ENCODE measurements at regions not wholly inside any gene's neighbourhood (a gene's known extent, or its start where the extent isn't known, plus 50 kb on each side); places are given as distances from the start of the nearest gene placed in this dataset.

DNA sequence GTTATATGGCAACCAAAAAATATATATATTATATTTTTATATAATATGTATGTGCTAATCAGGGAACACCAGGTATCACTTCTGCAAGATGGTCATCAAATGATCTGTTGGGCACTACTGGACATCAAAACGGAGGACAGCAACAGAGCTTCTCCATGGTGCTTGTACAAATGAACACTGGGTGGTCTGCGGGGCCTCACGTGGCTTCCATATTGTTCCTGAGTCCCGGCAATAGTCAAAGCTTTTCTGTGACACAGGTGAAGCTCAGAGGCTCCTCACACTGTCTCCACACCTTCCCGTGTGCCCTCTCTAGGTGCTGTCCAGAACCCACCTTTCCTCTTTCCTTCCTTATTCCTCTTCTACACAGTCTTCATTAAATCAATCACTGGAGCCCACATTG, 149.9 kb upstream of the PIRT start:
- WGBS, 2 donors: 90 to 92% methylated on average over 5 of the region's 5 CpGs
- no peak overlapping the region for H3K27ac ChIP-seq
- TF ChIP-seq, protein P1, sequence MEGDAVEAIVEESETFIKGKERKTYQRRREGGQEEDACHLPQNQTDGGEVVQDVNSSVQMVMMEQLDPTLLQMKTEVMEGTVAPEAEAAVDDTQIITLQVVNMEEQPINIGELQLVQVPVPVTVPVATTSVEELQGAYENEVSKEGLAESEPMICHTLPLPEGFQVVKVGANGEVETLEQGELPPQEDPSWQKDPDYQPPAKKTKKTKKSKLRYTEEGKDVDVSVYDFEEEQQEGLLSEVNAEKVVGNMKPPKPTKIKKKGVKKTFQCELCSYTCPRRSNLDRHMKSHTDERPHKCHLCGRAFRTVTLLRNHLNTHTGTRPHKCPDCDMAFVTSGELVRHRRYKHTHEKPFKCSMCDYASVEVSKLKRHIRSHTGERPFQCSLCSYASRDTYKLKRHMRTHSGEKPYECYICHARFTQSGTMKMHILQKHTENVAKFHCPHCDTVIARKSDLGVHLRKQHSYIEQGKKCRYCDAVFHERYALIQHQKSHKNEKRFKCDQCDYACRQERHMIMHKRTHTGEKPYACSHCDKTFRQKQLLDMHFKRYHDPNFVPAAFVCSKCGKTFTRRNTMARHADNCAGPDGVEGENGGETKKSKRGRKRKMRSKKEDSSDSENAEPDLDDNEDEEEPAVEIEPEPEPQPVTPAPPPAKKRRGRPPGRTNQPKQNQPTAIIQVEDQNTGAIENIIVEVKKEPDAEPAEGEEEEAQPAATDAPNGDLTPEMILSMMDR (IDR thresholded peaks at IDR 0.05): no peak
- TF ChIP-seq POLR2A (IDR thresholded peaks at IDR 0.05): no peak
- H3K27me3 ChIP-seq: no peaks in the 10 kb centered on the region
- no peaks in the 10 kb centered on the region for H3K4me1 ChIP-seq
- no peaks in the 10 kb centered on the region for H3K9me3 ChIP-seq
- intact Hi-C loops (cut with DNase I; ENCODE audit: low total_unique reads): no loop called here
- no peak for DNase-seq
- H3K4me3 ChIP-seq: no peak overlapping the region
- H3K36me3 ChIP-seq (ENCODE audit: low read depth, missing control alignments): no peaks in the 10 kb centered on the region

DNA sequence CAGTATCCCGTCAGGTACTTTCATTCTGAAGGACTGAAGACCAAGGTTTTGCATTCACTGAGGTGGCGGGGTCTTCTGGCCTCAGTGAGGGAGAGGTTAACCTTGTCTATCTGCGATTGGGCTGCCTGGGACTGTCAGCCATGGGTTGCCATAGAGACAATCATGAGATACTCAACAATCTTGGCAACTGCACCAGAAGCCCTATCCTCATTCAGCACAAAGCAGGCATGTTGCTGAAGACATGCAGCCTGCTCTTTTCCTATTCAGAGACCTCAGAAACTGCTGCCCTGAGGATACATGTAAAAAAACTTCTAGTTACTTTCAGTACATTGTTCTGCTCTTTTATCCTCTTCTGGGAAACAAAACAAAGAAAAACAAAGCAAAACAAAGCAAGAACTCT, 146.3 kb upstream of the PIRT start:
- no peak for TF ChIP-seq POLR2A (IDR thresholded peaks at IDR 0.05)
- TF ChIP-seq, protein P1 (IDR thresholded peaks at IDR 0.05): no peak
- Histone ChIP-seq H3K4me3 (no peak overlapping the region), H3K27me3 (no peaks in the 10 kb centered on the region), H3K9me3 (no peaks in the 10 kb centered on the region), H3K4me1 (no peaks in the 10 kb centered on the region), H3K27ac (no peak overlapping the region), H3K36me3 (ENCODE audit: low read depth, missing control alignments) (no peaks in the 10 kb centered on the region)
- no peak for DNase-seq
- intact Hi-C loops (cut with DNase I; ENCODE audit: low total_unique reads): no loop called here
- 83 to 85% methylated on average over 3 of the region's 3 CpGs for WGBS, 2 donors

DNA sequence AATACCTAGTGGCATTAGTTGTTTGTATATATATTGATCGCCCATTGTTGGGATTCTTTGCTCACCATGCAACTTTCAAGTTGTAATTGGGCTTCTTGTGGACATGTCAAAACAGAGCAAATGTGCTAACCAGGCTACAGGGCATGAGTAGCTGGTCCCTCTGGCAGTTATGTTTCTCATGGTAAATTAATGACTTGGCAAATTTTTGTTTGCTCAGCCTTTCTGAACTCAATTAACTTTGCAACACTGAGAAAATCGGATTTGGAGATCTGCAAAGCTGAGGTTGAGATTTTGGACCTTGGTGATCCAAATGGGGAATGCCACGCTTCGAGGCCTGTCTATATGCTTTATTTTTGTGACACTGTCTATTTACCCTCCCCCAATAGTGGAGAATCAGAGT, 138.5 kb upstream of the PIRT start:
- Histone ChIP-seq H3K4me1 (no peaks in the 10 kb centered on the region), H3K4me3 (no peak overlapping the region), H3K27ac (no peak overlapping the region), H3K9me3 (no peaks in the 10 kb centered on the region), H3K36me3 (ENCODE audit: low read depth, missing control alignments) (no peaks in the 10 kb centered on the region), H3K27me3 (no peaks in the 10 kb centered on the region)
- no peak for DNase-seq
- 87 to 91% methylated on average over 4 of the region's 4 CpGs for WGBS, 2 donors
- TF ChIP-seq POLR2A (IDR thresholded peaks at IDR 0.05): no peak
- TF ChIP-seq, protein P1 (IDR thresholded peaks at IDR 0.05): no peak
- intact Hi-C loops (cut with DNase I; ENCODE audit: low total_unique reads): no loop called here

DNA sequence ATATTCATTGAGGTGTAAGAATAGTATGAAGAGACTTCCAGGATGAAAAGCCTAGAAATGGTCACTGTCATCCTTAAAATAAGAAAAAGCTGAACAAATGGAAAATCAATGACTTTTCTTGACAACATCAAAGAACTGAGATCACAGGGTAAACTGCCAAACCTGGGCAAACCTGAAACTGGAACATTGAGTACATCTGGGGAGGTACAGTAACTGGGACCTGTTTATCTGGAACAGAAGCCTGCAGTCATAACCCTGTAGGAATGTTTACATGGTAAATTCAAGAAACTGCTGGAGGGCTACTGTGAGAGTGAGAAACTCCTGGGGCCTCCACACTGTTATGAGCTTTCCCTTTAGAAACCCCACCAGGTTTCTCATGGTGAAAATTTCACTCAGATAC, 130.1 kb upstream of the PIRT start:
- no peak overlapping the region for H3K27ac ChIP-seq
- TF ChIP-seq, protein P1 (IDR thresholded peaks at IDR 0.05): no peak
- no peak for TF ChIP-seq POLR2A (IDR thresholded peaks at IDR 0.05)
- H3K27me3 ChIP-seq: no peaks in the 10 kb centered on the region
- no peaks in the 10 kb centered on the region for H3K4me1 ChIP-seq
- H3K4me3 ChIP-seq: no peak overlapping the region
- H3K9me3 ChIP-seq: no peaks in the 10 kb centered on the region
- intact Hi-C loops (cut with DNase I; ENCODE audit: low total_unique reads): no loop called here
- H3K36me3 ChIP-seq (ENCODE audit: low read depth, missing control alignments): no peaks in the 10 kb centered on the region
- no peak for DNase-seq

DNA sequence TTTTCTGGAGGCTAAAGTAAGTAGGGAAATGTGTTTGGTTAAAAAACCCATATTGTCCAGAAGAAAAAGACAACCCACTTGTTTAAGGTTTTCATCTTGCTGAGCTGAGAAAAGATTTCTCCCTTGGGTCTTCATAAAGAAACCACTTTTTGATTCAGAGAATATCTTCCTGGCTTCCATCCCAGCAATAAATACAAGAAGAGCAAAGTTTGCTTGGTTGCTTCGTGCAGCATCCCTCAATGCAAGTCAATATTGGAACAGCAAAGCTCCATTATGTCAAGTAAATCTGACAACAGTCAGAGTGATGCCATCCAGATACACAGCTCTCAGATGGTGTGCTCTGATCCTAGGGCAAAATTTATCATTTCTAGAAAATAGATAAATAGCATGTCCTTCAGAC, 118.9 kb upstream of the PIRT start:
- no peak overlapping the region for H3K27ac ChIP-seq
- WGBS, 2 donors: 44 to 66% methylated on average over 1 of the region's 1 CpG
- no peak for DNase-seq
- H3K4me1 ChIP-seq: no peaks in the 10 kb centered on the region
- no peaks in the 10 kb centered on the region for H3K9me3 ChIP-seq
- TF ChIP-seq POLR2A (IDR thresholded peaks at IDR 0.05): no peak
- TF ChIP-seq, protein P1 (IDR thresholded peaks at IDR 0.05): no peak
- H3K36me3 ChIP-seq (ENCODE audit: low read depth, missing control alignments): no peaks in the 10 kb centered on the region
- intact Hi-C loops (cut with DNase I; ENCODE audit: low total_unique reads): no loop called here
- no peak overlapping the region for H3K4me3 ChIP-seq
- H3K27me3 ChIP-seq: no peaks in the 10 kb centered on the region

Data from testis (tissue), 2 donors.